HG02763 (cell line): ENCODE measurements at regions not wholly inside any gene's neighbourhood (a gene's known extent, or its start where the extent isn't known, plus 50 kb on each side); places are given as distances from the start of the nearest gene placed in this dataset.
A peak's percentile ranks its signal among the peaks of the same experiment; 100 is the strongest.
"Not testable (repeated sequence)": the region's sequence is repeated elsewhere in the genome, so short reads cannot be mapped to it uniquely, and the experiment has no call there.

Source experiments
- ATAC-seq: cut with Tn5 transposase; IDR thresholded peaks from one replicate; pipeline ENCODE4 v1.9.1; 2021; ENCODE audit warnings: mild to moderate bottlenecking, moderate library complexity; ENCODE audit not compliant: unreplicated experiment

DNA sequence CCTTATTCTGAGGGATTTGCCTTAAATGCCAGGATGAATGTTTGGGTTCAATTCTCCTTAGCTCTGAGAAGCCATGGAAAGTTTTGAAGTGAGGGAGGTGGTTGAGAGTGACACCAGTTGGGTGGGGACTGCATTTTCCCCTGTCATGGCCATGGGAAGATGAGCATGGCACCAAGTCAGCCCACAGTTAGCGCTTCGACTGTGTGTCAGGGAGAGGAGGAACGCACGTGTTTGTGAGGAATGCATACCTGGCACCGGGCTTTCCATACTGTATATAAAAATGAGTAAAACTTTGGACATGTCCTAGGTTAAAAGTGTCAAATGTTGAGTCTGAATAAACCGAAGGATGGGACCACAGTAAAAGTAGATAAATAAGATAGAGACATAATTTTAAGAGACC lies 187.5 kb upstream of the KL start:
- ATAC-seq = no peak

DNA sequence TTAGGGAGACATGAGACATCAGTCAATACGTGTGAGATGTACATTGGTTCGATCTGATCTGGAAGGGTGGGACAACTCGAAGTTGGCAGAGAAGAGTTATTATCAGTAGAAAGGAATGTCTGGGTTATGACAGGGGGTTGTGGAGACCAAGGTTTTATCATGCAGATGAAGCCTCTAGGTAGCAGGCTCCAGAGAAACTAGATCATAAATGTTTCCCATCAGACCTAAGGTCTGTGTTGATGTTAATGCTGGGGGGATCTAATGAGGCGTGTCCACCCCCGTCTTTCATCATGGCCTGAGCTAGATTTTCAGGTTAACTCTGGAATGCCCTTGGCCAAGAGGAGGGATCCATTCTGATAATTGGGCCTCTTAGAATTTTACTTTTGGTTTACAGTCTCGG lies 187.0 kb upstream of the KL start:
- no peak for ATAC-seq

DNA sequence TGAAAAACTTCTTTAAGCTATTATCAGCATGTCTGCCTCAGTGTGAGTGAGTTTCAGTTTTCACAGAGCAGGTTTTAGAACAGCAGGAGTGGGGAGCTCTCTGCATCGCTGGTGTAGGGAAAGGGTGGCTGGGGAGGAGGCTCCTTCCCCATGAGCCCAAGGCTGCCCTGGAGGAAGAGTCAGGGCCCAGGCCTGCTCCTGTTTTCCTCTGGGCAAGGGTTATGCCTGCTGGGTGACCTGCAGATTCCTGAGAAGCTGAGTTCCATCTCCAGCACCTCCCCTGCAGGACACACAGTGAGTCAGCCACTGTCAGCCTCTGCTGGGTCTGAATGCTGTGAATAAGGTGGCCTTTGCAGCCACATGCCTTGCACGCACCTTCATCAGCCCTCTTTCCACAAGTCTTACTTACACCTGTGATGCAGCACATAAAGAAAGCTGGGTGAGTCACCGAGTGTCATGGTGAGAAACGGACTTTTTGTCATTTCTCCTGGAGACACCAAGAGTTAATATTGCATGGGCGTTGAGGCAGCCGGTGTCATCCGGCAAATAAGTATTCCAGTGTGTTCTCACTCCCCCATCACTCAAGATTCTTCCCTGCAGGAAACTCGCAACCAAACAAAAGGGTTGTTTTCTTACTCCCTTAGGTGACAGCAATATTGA lies 186.4 kb upstream of the KL start:
- no peak for ATAC-seq

DNA sequence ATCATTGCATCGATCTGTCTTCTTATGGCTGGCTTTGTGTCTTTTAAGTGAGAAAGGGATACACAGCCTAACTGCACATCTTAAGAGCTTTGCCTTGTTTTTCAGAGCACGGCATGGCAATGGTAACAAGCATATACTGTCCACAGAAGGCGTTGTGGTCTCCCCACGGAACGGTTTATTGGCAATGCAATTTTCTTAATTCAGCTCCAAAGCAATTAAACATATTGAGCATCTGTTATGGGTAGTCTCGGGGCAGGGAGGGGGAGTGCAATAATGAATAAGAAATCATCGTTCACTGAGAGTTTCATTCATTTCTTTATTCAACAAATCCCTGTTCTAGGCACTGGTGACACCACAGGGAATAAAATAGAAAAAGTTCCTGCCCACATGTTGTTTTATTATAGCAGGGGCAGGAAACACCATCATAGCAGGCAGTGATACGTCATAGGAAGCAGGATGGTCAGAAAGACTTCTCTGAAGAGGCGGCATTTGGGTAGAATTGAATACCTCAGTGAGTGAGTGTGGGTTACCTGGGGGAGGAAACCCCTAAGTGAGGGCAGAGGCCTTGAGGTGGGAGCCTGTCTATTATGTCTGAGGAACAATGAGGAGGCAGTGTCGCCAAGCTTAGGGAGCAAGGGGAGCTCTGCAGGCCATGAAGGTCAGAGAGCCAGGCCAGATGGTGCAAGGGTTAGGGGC lies 185.7 kb upstream of the KL start:
- ATAC-seq = no peak

DNA sequence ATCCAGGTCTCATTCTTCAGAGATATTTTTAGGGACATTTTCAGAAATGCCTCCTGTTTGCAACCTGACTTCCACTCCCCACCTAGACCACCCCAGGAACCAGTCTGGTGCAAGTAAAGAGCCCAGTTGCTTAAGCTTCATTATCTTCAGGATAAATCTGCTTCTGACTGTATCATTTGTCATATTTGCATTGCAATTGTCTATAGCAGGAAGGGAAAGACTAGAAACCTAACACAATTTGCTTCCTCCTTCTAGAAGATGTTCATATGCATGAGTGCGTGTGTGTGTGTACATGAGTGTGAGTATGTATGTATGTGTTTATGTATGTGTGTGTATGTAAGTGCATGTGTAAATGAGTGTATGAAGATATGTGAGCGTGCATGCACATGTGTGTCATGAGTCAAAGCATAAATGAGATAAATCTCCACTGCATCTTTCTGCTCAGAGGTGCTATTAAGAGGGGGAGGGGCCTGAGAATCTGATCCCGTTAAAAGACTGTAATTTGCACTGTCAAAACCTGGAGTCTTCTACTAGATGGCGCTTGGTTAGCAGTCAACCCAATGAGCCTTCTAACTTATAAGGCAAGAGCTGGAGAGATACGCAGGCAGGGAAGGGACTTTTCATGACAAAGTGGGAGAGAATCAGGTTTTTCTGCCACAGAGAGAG lies 178.8 kb upstream of the KL start:
- ATAC-seq = no peak

DNA sequence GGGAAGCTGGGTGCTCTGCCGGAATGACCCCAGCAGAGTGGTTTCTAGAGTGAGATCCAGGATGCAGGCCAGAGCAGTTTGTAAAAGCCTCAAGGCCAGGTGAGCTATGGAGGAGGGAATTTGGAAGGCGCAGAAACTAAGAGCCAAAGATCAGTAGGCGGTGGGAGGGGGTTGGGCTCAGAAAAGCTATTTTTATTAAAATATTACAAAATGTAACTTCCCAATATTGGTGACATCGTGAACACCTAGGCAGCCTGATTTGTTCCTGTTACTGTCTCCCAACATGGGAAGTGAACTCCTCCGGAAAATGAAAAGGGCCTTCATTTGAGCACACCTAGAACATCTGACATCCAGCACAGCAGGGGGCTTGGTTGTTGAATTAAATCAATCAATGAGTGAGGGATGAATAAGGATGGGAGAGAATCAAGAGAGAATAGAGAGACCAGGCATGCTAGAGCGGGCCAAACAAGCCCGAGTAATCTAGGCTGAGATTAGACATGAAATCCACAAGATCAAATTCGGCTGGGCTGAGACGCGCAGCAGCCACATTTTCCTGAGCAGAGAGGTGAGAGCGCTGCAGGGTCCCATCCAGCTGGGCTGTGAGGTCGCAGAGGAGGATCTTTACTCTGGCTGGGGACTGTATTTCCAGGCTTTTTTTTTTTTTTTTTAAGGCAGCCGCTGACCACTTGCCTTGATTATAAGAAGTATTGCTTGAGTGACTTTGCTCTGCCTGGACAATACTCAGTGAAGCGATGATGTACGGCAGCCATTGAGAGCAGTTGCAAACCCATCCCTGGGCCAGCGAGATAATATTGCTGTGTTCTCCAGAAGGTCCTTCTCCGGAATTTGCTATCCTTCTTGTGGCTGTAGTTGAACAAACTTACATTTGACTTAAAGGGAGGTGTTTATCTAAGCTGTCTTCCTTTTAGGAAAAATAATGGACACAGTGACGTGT lies 178.0 kb upstream of the KL start:
- ATAC-seq = no peak

DNA sequence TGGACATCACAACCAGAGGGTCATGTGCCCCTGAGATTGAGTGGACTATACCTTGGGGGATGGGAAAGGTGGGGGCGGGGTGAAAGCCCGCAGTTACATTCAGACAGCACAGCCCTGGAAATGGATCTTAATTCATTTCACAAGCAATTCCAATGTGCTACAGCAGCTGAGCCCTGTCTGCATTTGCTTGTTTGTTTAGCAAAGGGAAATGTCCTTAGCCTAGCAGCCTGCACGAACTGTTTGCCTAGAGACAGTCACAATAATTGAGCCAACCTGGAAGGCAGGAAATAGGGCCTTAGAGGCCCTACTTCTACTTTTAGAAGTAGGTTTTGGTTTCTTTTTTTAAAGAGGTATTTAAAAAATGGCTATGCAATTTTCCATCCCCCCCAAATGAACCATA lies 177.3 kb upstream of the KL start:
- ATAC-seq = peak; percentile 74

DNA sequence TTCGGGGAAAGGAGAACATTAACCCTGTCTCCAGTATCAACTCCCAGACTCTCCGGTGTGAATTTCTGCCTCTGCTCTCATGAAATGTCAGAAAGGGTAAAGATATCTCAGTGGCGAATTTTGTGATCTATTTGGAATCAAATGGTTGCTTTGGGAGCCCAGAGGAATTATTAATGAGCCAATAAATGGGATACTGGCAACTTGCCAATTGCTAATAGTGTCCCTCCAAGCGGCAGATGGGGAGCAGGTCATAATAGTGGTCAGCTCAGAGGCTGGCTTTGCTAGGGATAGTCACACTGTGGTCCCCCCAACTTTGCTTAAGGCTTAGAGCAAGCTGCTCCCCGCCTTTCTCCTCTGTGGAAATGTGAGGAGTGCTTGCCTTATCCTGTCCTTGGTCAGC lies 176.1 kb upstream of the KL start:
- no peak for ATAC-seq

DNA sequence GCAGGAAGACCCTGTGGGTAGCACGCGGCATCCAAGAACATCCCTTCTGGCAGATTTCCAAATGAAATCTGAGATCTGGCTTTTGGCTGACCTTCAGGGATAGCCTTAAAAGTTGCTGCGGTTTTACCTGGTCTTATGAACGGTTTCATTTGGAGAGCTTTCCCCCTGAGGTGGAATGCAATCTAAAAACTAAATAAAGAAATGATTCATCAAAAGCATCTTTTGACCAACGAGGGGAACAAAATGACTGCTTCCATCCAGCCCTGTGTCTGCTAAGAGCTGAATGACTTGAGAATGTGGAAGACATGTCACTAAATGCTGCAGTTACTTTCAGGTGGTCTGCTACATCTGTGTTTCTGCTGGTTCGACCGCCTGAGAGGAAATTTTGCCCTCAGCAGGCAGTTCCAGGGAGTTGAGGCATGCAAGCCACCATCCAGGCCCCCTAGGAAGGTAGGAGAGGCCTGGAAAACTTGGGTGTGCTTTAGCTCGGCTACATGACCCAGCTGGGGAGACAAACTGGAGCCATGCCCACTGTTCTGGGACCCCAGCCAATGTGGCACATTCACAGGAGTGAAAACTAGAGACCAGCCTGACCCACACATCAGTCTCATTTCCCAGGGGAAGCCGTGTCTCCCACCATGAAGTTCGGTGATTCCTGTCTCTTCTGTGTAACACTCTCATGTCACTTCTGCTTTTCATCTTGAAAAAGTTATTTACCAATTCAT lies 175.1 kb upstream of the KL start:
- ATAC-seq = peak; percentile 39

DNA sequence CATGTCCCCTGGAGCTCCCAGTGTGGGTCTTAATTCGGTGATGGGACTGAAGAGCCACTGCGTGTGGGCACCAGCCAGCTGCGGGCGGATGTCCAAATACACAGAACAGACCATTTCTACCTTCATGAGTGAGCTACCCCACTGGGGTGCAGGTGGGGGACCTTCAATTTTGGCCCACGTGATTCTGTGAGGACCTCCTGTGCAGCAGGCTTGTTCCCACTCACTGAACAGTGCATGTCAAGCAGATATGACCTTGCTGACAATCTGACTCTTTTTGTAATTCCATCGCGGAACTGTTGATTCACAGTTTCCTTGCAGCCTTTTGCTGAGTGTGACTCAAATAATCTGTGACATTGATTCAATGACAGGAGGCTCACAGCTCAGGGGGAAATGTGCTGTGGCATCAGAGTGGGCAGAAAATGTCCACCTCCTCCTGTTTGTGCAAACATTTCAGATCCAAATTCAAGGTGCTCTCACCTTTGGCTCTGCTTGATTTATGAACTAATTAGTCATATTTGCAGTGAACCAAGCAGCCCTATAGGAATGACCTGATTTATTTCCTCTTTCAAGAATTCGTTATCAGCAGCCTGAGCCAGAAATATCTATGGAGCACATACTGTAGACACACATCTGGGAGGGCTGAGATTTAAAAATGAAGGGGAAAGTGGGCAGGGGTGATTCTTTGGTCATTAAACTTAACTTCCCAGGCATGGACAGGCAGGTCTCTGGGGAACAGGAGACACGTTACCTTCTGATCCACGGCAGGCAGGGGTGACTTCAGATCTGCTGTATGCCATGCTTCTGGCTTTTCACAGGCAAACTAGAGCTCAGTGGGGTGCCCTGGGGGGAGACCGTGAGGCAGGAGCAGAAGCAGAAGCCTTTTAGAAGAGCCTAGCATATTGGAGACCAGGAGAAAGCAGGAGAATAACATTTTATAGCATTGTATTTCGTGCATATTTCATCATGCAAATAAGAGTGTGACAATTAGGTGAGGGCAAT lies 170.0 kb upstream of the KL start:
- no peak for ATAC-seq

DNA sequence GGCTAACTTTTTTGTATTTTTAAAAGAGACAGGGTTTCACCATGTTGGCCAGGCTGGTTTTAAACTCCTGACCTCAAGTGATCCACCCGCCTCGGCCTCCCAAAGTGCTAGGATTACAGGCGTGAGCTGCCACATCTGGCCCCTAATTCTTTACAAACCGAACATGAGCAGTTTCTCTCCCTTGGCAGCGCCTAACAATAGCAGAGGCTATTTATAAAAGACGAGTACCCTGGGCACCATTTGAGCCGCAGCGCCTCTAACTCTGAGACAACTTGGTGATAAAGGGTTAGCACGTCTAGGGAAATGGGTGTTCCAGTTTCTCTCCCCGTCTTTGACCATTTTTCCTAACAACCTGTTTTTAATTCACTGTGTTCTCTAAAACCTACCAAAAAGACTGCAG lies 168.2 kb upstream of the KL start:
- ATAC-seq = not testable (repeated sequence)

DNA sequence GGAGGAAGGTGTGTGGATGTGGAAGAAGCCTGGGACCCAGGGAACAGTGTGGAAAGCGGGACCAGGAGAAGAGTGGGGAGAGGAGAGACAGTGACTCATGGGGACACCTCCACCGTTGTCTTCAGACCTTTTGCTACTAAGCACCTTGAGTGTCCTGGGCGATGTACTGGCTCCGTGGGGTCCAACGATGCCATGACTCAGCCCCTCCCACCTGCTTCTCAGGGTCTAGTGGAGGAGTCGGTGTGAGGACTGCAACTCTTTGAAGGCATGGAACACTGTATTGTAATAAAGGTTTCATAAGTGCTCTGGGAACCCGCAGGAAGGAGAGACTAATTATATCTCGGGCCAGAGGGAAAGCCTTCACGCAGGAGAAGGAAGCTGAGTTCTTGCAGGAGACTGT lies 166.9 kb upstream of the KL start:
- ATAC-seq = no peak

DNA sequence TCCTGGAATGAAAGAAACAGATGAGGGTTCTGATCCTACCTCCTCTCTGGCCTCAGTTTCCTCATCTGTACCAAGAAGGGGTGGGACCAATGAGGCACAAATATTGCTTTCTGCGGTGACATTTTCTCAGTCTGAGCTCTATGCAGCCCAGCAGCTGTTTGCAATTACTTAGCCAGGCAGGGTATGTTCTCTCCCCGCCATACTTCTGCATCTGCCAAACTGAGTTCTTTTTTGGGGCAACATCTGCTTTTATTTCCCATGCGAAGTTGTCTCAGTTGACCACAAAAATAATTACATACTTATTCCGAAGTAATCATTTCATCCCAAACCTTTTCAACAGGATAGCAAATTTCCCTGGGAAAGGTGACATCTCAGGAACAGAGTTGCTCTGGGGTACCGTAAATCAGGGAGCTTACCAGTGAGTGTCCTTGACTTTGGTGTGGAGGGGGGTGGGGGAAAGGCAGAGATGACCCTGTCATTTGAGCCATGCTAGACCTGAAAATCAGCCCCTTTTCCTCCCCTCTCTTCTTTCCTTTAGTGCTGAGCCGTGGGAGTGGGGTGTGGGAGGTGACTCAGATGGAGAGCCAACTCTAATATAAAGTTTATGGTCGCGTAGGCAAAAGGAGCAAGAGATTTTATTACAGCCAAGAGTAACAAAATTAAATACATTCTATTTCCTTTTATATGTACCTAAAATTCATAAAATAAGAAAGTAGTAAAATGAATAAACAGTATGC lies 165.7 kb upstream of the KL start:
- ATAC-seq = no peak

DNA sequence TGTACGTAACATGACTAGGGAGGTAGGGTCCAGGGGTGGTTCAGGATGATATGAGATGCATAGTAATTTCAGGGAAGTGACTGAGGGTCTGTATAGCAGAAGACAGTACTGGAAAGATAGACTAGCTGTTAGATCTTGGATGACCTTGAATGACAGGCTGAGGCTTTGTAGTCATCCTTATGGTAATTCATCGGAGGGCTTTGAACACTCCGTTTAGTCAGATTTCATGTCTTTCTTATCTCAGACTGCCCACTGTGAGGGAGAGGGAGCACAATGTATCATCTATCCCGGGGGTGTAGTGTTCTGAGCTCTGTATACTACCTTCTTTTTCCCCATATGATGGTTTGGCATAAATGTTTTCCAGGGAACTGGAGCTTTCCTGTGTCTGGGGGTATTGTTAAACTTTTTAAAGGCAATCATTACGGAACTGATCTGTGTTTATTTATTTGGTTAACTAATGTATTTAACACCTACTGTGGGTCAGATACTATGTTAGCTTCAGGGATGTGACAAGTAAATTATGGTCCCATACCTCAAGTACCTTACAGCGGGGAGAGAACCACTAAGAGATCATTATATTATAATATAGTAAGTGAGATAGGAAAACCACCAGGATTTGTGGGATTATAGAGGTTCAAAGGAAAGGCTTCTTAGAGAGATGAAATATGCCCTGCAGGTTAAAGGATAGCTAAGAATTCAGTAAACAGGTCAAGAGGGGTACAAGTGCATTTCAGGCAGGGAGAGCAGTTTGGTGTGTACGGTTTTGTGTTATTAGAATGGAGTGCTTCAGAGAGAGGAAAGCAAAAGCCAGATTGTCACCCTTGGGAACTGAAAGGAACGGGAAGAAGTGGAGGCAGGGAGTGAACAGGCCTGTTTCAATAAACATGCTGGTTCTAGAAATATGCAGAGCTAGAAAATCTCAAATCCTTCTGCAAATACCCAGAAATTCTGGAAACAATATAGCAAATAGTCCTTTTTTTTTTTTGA lies 164.8 kb upstream of the KL start:
- ATAC-seq = no peak

DNA sequence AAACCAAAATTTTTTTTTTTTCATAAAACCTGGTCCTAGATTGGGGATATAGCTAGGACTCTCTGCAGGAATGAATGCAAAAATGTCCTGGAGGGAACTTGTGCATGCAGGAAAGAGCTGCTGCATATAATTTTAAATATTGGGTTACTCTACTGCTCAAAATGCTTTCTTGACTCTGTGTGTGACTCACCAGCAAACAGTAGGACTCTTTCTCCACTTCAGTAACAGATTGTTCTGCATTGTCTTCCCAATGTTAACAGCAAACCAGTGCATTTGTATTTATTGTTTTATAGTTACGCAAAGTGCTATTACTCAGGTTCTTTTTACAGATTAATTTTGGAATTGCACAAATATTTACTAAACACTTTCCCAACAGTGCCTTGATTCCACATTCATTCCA lies 163.7 kb upstream of the KL start:
- ATAC-seq = no peak

DNA sequence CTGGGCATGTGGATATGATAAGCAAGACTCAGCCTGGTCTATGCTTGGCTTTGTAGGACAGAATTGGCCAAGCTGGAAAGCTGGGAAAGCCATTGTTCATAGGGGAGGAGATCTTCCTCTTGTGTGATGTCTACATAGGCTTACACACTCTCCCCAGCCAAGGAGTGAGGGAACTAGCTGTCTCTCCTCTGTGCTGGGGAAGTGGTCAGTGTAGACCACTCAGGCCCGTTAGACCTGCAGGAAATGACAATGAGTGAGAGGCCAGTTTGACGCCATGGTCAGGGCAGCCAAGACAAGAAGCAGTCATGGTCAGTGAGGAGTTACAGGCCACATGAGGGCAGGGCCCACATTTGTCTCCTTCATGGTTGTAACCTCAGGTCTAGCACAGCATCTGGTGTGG lies 159.1 kb upstream of the KL start:
- ATAC-seq = no peak

DNA sequence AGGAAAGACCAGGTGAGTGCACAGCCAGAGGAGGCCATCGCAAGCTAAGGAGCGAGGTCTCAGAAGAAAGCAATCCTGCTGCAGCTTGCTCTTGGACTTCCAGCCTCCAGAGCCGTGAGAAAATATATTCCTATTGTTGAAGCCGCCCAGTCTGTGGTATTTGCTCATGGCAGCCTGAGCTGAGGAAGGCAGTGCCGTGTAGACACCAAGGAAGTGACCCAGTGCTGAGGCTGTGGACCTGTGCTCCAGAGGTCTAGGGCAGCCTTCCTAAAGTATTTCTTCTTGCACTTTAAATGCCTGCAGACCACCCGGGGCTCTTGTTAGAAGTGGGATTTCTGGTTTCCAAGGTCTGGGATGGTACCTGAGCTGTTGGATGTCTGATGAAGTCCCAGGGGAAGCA lies 158.5 kb upstream of the KL start:
- no peak for ATAC-seq
